HCT116 (cell line): ENCODE measurements at regions not wholly inside any gene's neighbourhood (a gene's known extent, or its start where the extent isn't known, plus 50 kb on each side); places are given as distances from the start of the nearest gene placed in this dataset.

Experiments
- ATAC-seq: fragments of 200-7000 bp; cut with Tn5 transposase; 2 replicates; pipeline ENCODE4 v1.9.1; 2020; ENCODE audit warnings: mild to moderate bottlenecking, moderate library complexity
- BruUV-seq: library from RNA; stranded (reverse); fragments of 400-500 nt; replicated peaks from 2 replicates; lab custom pipeline; 2021; lab: Mats Ljungman, UMichigan
- CTCF ChIA-PET: fragments of 300-600 bp; sonication (Branson Sonifier 250); formaldehyde crosslinking; loops from one replicate; lab custom pipeline; 2021; ENCODE audit warnings: antibody characterized with exemption; lab: Charles Lee
- POLR2A ChIA-PET: fragments of 300-600, 350-600 bp; sonication (Branson Sonifier 250); formaldehyde crosslinking; loops from one replicate; lab custom pipeline; 2021; ENCODE audit warnings: antibody characterized with exemption; lab: Charles Lee
- RAD21 ChIA-PET, 2 experiments: fragments of 300-600 bp; sonication (Branson Sonifier 250); formaldehyde crosslinking; loops; one replicate each; lab custom pipeline; 2023; ENCODE audit warnings: low total read pairs in 2 of 2; ENCODE audit not compliant: uncharacterized antibody in 2 of 2, unreplicated experiment in 2 of 2, low non-redundant PET in 1 of 2; lab: Charles Lee
- DNase-seq: peaks from one replicate; pipeline ENCODE4 v3.0.0-alpha.2; 2010; ENCODE audit warnings: low read depth, low spot score
- H2AFZ ChIP-seq: fragments of 200-600 bp; shearing (Covaris generic), sonication (generic); 2 replicates; pipeline ENCODE4 v1.6.1; 2017; ENCODE audit warnings: low read depth, mixed run types, mixed read lengths, antibody characterized with exemption, low read length; ENCODE audit not compliant: poor library complexity, severe bottlenecking
- H3K27ac ChIP-seq: 2 replicates; pipeline ENCODE4 v1.5.1; 2012; ENCODE audit warnings: low read depth, low read length
- H3K27me3 ChIP-seq: fragments of 200-600 bp; sonication (generic); 2 replicates; pipeline ENCODE4 v1.6.1; 2016; ENCODE audit warnings: mixed run types, low read length, mixed read lengths; ENCODE audit not compliant: insufficient read depth
- H3K36me3 ChIP-seq, 2 experiments: fragments of 200-500 bp in 1 of 2; fragments of 200-600 bp in 1 of 2; sonication (Bioruptor generic) in 1 of 2; sonication (generic) in 1 of 2; 2 replicates each; pipeline versions ENCODE4 v1.5.1 to v1.6.1; 2014 to 2016; ENCODE audit warnings: low read length in 2 of 2, inconsistent platforms in 1 of 2, mixed read lengths in 1 of 2, mixed run types in 1 of 2; ENCODE audit not compliant: insufficient read depth in 2 of 2, control insufficient read depth in 1 of 2
- H3K4me1 ChIP-seq, 2 experiments: fragments of 200-600 bp in 1 of 2; sonication (generic) in 1 of 2; 2 replicates each; pipeline versions ENCODE4 v1.5.1 to v1.6.1; 2012 to 2017; ENCODE audit warnings: low read length in 2 of 2, inconsistent platforms in 1 of 2, mild to moderate bottlenecking in 1 of 2, mixed read lengths in 1 of 2, mixed run types in 1 of 2, moderate library complexity in 1 of 2; ENCODE audit not compliant: insufficient read depth in 2 of 2, control insufficient read depth in 1 of 2
- H3K4me2 ChIP-seq: fragments of 200-600 bp; sonication (generic); 2 replicates; pipeline ENCODE4 v1.6.1; 2017; ENCODE audit warnings: mixed run types, low read length, mixed read lengths
- H3K4me3 ChIP-seq, 2 experiments: fragments of 200-600 bp in 1 of 2; sonication (generic) in 1 of 2; replicated peaks in 1 of 2; 2 replicates each; pipeline ENCODE4 v1.5.1; 2011 to 2016; ENCODE audit warnings: low read length in 2 of 2, control low read depth in 1 of 2, low read depth in 1 of 2, mild to moderate bottlenecking in 1 of 2, mixed read lengths in 1 of 2, mixed run types in 1 of 2
- H3K79me2 ChIP-seq: fragments of 200-600 bp; sonication (generic); 2 replicates; pipeline ENCODE4 v1.6.1; 2017; ENCODE audit warnings: mild to moderate bottlenecking, mixed run types, low read length, moderate library complexity, mixed read lengths; ENCODE audit not compliant: insufficient read depth
- H3K9ac ChIP-seq: fragments of 200-600 bp; sonication (generic); 2 replicates; pipeline ENCODE4 v1.6.1; 2016; ENCODE audit warnings: low read length, mixed read lengths
- H3K9me2 ChIP-seq: fragments of 200-600 bp; sonication (generic), shearing (Covaris generic); 2 replicates; pipeline ENCODE4 v1.6.1; 2017; ENCODE audit warnings: mixed run types, mild to moderate bottlenecking, moderate library complexity; ENCODE audit not compliant: insufficient read depth
- H3K9me3 ChIP-seq, 2 experiments: fragments of 200-500 bp in 1 of 2; fragments of 200-600 bp in 1 of 2; sonication (Bioruptor generic) in 1 of 2; sonication (generic) in 1 of 2; 2 replicates each; pipeline ENCODE4 v1.6.1; 2014 to 2017; ENCODE audit warnings: low read length in 2 of 2, mixed read lengths in 2 of 2, inconsistent platforms in 1 of 2, low read depth in 1 of 2, mild to moderate bottlenecking in 1 of 2, mixed run types in 1 of 2, moderate library complexity in 1 of 2; ENCODE audit not compliant: control insufficient read depth in 1 of 2, insufficient read depth in 1 of 2
- H4K20me1 ChIP-seq: fragments of 200-600 bp; sonication (generic), shearing (Covaris generic); 2 replicates; pipeline ENCODE4 v1.6.1; 2017; ENCODE audit warnings: mixed run types, mild to moderate bottlenecking, moderate library complexity; ENCODE audit not compliant: insufficient read depth
- CBX3 ChIP-seq: IDR thresholded peaks from 2 replicates; pipeline ENCODE4 v1.6.1; 2012; ENCODE audit warnings: low read depth
- POLR2AphosphoS5 ChIP-seq: IDR thresholded peaks from 2 replicates; pipeline ENCODE4 v1.6.1; 2011; ENCODE audit warnings: mild to moderate bottlenecking, low read depth, low read length, moderate library complexity
- RAD21 ChIP-seq: IDR thresholded peaks from 2 replicates; pipeline ENCODE4 v1.6.1; 2012; ENCODE audit warnings: low read depth, mild to moderate bottlenecking
- ZFX ChIP-seq: fragments of 450-650 bp; IDR thresholded peaks from 2 replicates; pipeline ENCODE4 v1.6.1; 2017
- intact Hi-C: fragments of 100-400 bp; cut with micrococcal nuclease; formaldehyde crosslinking; loops from 2 replicates; pipeline ENCODE4 v1.10.0; 2022
- TF ChIP-seq, protein P1 (sequence below), 3 experiments: fragments of 200-600 bp in 1 of 3; sonication (generic) in 1 of 3; IDR thresholded peaks in 2 of 3; conservative IDR thresholded peaks in 1 of 3; 2 replicates each; pipeline ENCODE4 v1.5.1; 2012 to 2017; ENCODE audit warnings: low read depth in 2 of 3, low read length in 2 of 3, antibody characterized with exemption in 1 of 3, borderline replicate concordance in 1 of 3, control low read depth in 1 of 3, mild to moderate bottlenecking in 1 of 3, mixed read lengths in 1 of 3, mixed run types in 1 of 3, moderate library complexity in 1 of 3; ENCODE audit not compliant: insufficient read depth in 1 of 3
- TF ChIP-seq, protein P2 (sequence below): IDR thresholded peaks from 2 replicates; pipeline ENCODE4 v1.6.1; 2012

DNA sequence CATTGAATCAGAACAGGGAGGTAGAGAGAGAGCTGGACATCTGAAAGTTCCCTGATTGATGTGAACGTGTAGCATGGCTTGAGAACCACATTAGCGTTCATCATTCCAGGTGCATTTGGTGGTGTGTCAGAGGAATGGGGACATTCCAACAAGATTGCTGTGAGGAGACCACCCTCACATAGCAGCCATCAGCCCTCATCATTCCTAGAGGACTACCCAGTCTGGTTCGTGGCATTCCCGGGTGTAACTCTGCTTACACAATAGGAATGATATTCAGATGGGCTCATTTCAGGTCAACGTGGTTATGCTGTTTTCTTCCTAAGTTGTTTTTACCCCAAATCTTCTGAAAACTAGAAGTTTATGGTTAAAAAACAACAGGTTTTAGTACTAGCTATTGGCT lies 62.2 kb upstream of the KLHL31 start (continued):
- TF ChIP-seq, protein P1, sequence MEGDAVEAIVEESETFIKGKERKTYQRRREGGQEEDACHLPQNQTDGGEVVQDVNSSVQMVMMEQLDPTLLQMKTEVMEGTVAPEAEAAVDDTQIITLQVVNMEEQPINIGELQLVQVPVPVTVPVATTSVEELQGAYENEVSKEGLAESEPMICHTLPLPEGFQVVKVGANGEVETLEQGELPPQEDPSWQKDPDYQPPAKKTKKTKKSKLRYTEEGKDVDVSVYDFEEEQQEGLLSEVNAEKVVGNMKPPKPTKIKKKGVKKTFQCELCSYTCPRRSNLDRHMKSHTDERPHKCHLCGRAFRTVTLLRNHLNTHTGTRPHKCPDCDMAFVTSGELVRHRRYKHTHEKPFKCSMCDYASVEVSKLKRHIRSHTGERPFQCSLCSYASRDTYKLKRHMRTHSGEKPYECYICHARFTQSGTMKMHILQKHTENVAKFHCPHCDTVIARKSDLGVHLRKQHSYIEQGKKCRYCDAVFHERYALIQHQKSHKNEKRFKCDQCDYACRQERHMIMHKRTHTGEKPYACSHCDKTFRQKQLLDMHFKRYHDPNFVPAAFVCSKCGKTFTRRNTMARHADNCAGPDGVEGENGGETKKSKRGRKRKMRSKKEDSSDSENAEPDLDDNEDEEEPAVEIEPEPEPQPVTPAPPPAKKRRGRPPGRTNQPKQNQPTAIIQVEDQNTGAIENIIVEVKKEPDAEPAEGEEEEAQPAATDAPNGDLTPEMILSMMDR (IDR thresholded peaks at IDR 0.05 in 2 of 3, conservative IDR thresholded peaks at IDR 0.05 in 1 of 3; ENCODE audit: borderline replicate concordance in 1 of 3, insufficient read depth in 1 of 3, low read depth in 2 of 3, low read length in 2 of 3), result no peak
- no peak for TF ChIP-seq CBX3
- no peak for TF ChIP-seq POLR2AphosphoS5

DNA sequence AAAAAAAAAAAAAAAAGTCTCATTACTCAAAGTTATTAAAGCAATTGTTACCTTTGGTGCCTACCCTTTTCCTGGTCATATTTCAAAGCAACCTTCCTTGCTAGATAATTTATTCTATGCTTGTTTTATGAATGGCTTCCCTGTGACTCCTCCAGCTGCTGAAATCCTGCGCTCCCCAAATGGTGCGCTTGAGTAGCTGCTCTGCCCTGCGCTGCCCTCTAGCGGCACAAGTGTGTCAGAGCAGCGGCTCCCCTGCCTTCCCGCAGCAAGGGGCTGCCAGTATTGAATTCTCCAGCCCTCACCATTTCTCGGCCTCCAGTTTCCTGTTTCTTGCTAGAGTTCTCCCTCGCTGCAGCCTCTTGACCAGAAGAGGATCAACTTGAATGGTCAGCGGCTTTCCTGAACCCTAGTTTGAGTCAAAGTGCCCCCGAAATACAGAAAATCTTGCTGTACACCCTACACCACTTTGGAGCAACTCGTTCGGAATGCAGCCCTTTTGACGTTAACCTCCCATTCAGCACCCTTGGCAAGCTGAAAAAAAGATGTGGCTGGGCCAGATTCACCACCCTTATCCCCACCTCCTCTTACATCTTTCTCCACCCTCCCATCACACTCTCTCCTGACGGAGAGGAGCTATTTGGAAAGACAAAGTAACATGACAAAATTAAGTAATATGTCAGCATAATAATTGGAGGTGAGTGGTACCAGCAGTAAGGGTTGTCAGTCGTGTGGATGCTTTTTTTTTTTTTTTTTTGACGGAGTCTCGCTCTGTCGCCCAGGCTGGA lies 60.4 kb upstream of the KLHL31 start:
- intact Hi-C loops, result loop anchor here (1.0 to 5.0 kb wide), 3 partner anchors 74 to 554 kb away; partner anchors contain the start of gene GCLC
- H3K27me3 ChIP-seq, result no peaks in the 10 kb centered on the region
- H2AFZ ChIP-seq, result no peak overlapping the region
- RAD21 ChIA-PET, result interaction anchor here (0.6 to 1.2 kb wide), 6 partner anchors 9 to 233 kb away, joined by 3 to 4 read pairs (median 3); no protein-coding TSS in a partner anchor
- no TSS peak for BruUV-seq
- no peak overlapping the region for H3K4me3 ChIP-seq
- CTCF ChIA-PET, result interaction anchor here (0.6 to 13.5 kb wide), 16 partner anchors 9 to 555 kb away, joined by 3 to 227 read pairs (median 4); partner anchors contain the start of genes GCLC and LRRC1
- H3K4me2 ChIP-seq, result peak overlapping the region; percentile 18
- no peak for TF ChIP-seq ZFX
- TF ChIP-seq, protein P1 (IDR thresholded peaks at IDR 0.05 in 2 of 3, conservative IDR thresholded peaks at IDR 0.05 in 1 of 3; ENCODE audit: borderline replicate concordance in 1 of 3, insufficient read depth in 1 of 3, low read depth in 2 of 3, low read length in 2 of 3), result peak; percentile 78 to 97 (median 94); a peak in 5 of 6 replicates
- TF ChIP-seq CBX3, result no peak
- peak; percentile 86 for TF ChIP-seq RAD21
- TF ChIP-seq, protein P2, sequence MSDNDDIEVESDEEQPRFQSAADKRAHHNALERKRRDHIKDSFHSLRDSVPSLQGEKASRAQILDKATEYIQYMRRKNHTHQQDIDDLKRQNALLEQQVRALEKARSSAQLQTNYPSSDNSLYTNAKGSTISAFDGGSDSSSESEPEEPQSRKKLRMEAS, result no peak
- no peaks in the 10 kb centered on the region for H3K9me2 ChIP-seq
- no peaks in the 10 kb centered on the region for H3K79me2 ChIP-seq
- H3K27ac ChIP-seq, result no peak overlapping the region
- DNase-seq (no peak), ATAC-seq (peak; percentile 91)
- POLR2A ChIA-PET, result interaction anchor here (0.7 to 1.1 kb wide), 2 partner anchors 8 to 95 kb away, joined by 3 read pairs; no protein-coding TSS in a partner anchor
- H3K9ac ChIP-seq, result no peak overlapping the region
- H3K4me1 ChIP-seq, result peaks cover 13 to 19% of the 10 kb centered on the region in 2 experiments
- no peaks in the 10 kb centered on the region for H4K20me1 ChIP-seq
- H3K36me3 ChIP-seq, result no peaks in the 10 kb centered on the region
- no peaks in the 10 kb centered on the region for H3K9me3 ChIP-seq
